HG03342 (cell line): ENCODE measurements at regions not wholly inside any gene's neighbourhood (a gene's known extent, or its start where the extent isn't known, plus 50 kb on each side); places are given as distances from the start of the nearest gene placed in this dataset.
"Not testable (repeated sequence)": the region's sequence is repeated elsewhere in the genome, so short reads cannot be mapped to it uniquely, and the experiment has no call there.

Source experiments
- ATAC-seq: cut with Tn5 transposase; IDR thresholded peaks from one replicate; pipeline ENCODE4 v1.9.1; 2021; ENCODE audit warnings: mild to moderate bottlenecking, moderate library complexity; ENCODE audit not compliant: unreplicated experiment

- no peak for ATAC-seq
Observed at GRCh38 chr4:104010722-104011121, 290.9 kb upstream of the TACR3 start.

GRCh38 chr4:104002318-104002717 lies 282.5 kb upstream of the TACR3 start:
- not testable (repeated sequence) for ATAC-seq

- no peak for ATAC-seq
Observed at GRCh38 chr4:103998756-103999155, 279.0 kb upstream of the TACR3 start.

- ATAC-seq = no peak
Observed at GRCh38 chr4:103996637-103997036, 276.9 kb upstream of the TACR3 start.

GRCh38 chr4:103996064-103996463 lies 276.3 kb upstream of the TACR3 start:
- no peak for ATAC-seq

GRCh38 chr4:103994059-103994458 lies 274.3 kb upstream of the TACR3 start:
- no peak for ATAC-seq

- no peak for ATAC-seq
Observed at GRCh38 chr4:103982454-103982853, 262.7 kb upstream of the TACR3 start.

- no peak for ATAC-seq
Observed at GRCh38 chr4:103948244-103949018, 228.6 kb upstream of the TACR3 start.

- ATAC-seq = no peak
Observed at GRCh38 chr4:103947617-103948016, 227.8 kb upstream of the TACR3 start.

GRCh38 chr4:103946621-103947268 lies 227.0 kb upstream of the TACR3 start:
- ATAC-seq = not testable (repeated sequence)

- no peak for ATAC-seq
Observed at GRCh38 chr4:103938488-103938887, 218.7 kb upstream of the TACR3 start.

GRCh38 chr4:103936653-103937145 lies 216.9 kb upstream of the TACR3 start:
- ATAC-seq = no peak

- ATAC-seq = peak; percentile 83
Observed at GRCh38 chr4:103934178-103934789, 214.5 kb upstream of the TACR3 start.

GRCh38 chr4:103928370-103928769 lies 208.6 kb upstream of the TACR3 start:
- no peak for ATAC-seq

- no peak for ATAC-seq
Observed at GRCh38 chr4:103923551-103923950, 203.8 kb upstream of the TACR3 start.

- ATAC-seq = no peak
Observed at GRCh38 chr4:103918214-103918613, 198.4 kb upstream of the TACR3 start.

- peak; percentile 91 for ATAC-seq
Observed at GRCh38 chr4:103915224-103915869, 195.6 kb upstream of the TACR3 start.

- ATAC-seq = no peak
Observed at GRCh38 chr4:103907414-103907813, 187.6 kb upstream of the TACR3 start.

GRCh38 chr4:103904123-103904522 lies 184.3 kb upstream of the TACR3 start:
- no peak for ATAC-seq

GRCh38 chr4:103902730-103903129 lies 182.9 kb upstream of the TACR3 start:
- ATAC-seq = no peak

- no peak for ATAC-seq
Observed at GRCh38 chr4:103895876-103896465, 176.2 kb upstream of the TACR3 start.
